ENCODE measurements at regions not wholly inside any gene's neighbourhood (a gene's known extent, or its start where the extent isn't known, plus 50 kb on each side); places are given as distances from the start of the nearest gene placed in this dataset.

GRCh38 chr18:77857678-77858655, 608.3 kb downstream of the GALR1 start:
- no peak for TF ChIP-seq CTCF (IDR thresholded peaks at IDR 0.05)
- no peak for TF ChIP-seq POLR2A (IDR thresholded peaks at IDR 0.05)
- no peak for DNase-seq (ENCODE audit: low spot score in 2 of 2)
- H3K4me3 ChIP-seq (ENCODE audit: low read depth, poor library complexity, severe bottlenecking) = no peak overlapping the region
- intact Hi-C loops (cut with DNase I; ENCODE audit: low total_unique reads) = no loop called here
- WGBS, 2 donors = 49 to 70% methylated on average over 9 of the region's 9 CpGs

- WGBS, 2 donors = 81 to 96% methylated on average over 5 of the region's 5 CpGs
- no peak overlapping the region for H3K4me3 ChIP-seq (ENCODE audit: low read depth, poor library complexity, severe bottlenecking)
- no peak for DNase-seq (ENCODE audit: low spot score in 2 of 2)
- intact Hi-C loops (cut with DNase I; ENCODE audit: low total_unique reads) = no loop called here
- no peak for TF ChIP-seq POLR2A (IDR thresholded peaks at IDR 0.05)
- TF ChIP-seq CTCF (IDR thresholded peaks at IDR 0.05) = no peak
Observed at GRCh38 chr18:77859634-77860033, 610.0 kb downstream of the GALR1 start.

- no peak overlapping the region for H3K4me3 ChIP-seq (ENCODE audit: low read depth, poor library complexity, severe bottlenecking)
- TF ChIP-seq CTCF (IDR thresholded peaks at IDR 0.05) = no peak
- no peak for TF ChIP-seq POLR2A (IDR thresholded peaks at IDR 0.05)
- intact Hi-C loops (cut with DNase I; ENCODE audit: low total_unique reads) = no loop called here
- WGBS, 2 donors = 40 to 42% methylated on average over 7 of the region's 7 CpGs
- no peak for DNase-seq (ENCODE audit: low spot score in 2 of 2)
Observed at GRCh38 chr18:77862066-77862757, 612.6 kb downstream of the GALR1 start.

GRCh38 chr18:77865853-77866252, 616.2 kb downstream of the GALR1 start:
- no peak for TF ChIP-seq CTCF (IDR thresholded peaks at IDR 0.05)
- TF ChIP-seq POLR2A (IDR thresholded peaks at IDR 0.05) = no peak
- WGBS, 2 donors = 94 to 95% methylated on average over 10 to 11 of the region's 11 CpGs
- DNase-seq (ENCODE audit: low spot score in 2 of 2) = no peak
- no peak overlapping the region for H3K4me3 ChIP-seq (ENCODE audit: low read depth, poor library complexity, severe bottlenecking)
- intact Hi-C loops (cut with DNase I; ENCODE audit: low total_unique reads) = no loop called here

- no peak for DNase-seq (ENCODE audit: low spot score in 2 of 2)
- WGBS, 2 donors = 75 to 78% methylated on average over 8 of the region's 8 CpGs
- intact Hi-C loops (cut with DNase I; ENCODE audit: low total_unique reads) = no loop called here
- TF ChIP-seq CTCF (IDR thresholded peaks at IDR 0.05) (no peak), POLR2A (IDR thresholded peaks at IDR 0.05) (no peak)
- no peak overlapping the region for H3K4me3 ChIP-seq (ENCODE audit: low read depth, poor library complexity, severe bottlenecking)
Observed at GRCh38 chr18:77866351-77866750, 616.7 kb downstream of the GALR1 start.
